ENCODE measurements at regions not wholly inside any gene's neighbourhood (a gene's known extent, or its start where the extent isn't known, plus 50 kb on each side); places are given as distances from the start of the nearest gene placed in this dataset.

- peak; percentile 96 for ATAC-seq
Measured at GRCh38 chr11:128172046-128172878, 415.1 kb downstream of the ETS1 start.

GRCh38 chr11:128171506-128171905 is 415.9 kb downstream of the ETS1 start:
- peak; percentile 18; the same call in 2 of the 3 replicates for ATAC-seq

More at GRCh38 chr11:128172046-128172878, 415.1 kb downstream of the ETS1 start:
- no peak for TF ChIP-seq BACH2 (CRISPR knock-in tag; IDR thresholded peaks at IDR 0.05; ENCODE audit: borderline replicate concordance)
- no peak for TF ChIP-seq ZNF565 (CRISPR knock-in tag; conservative IDR thresholded peaks at IDR 0.05; ENCODE audit: low read depth)
- TF ChIP-seq PATZ1 (CRISPR knock-in tag; IDR thresholded peaks at IDR 0.05; ENCODE audit: borderline replicate concordance): no peak
- no peak for TF ChIP-seq OSR1 (CRISPR knock-in tag; IDR thresholded peaks at IDR 0.05)
- no peak for TF ChIP-seq TCF4 (CRISPR knock-in tag; IDR thresholded peaks at IDR 0.05; ENCODE audit: borderline replicate concordance)
- TF ChIP-seq CREB5 (CRISPR knock-in tag; IDR thresholded peaks at IDR 0.05; ENCODE audit: low read depth): no peak
- no peak for TF ChIP-seq ZNF8 (CRISPR knock-in tag; IDR thresholded peaks at IDR 0.05)
- TF ChIP-seq RARB (CRISPR knock-in tag; IDR thresholded peaks at IDR 0.05): no peak
- TF ChIP-seq ZC3H10 (CRISPR knock-in tag; IDR thresholded peaks at IDR 0.05): no peak
- TF ChIP-seq ESRRG (CRISPR knock-in tag; IDR thresholded peaks at IDR 0.05): no peak

More at GRCh38 chr11:128171506-128171905, 415.9 kb downstream of the ETS1 start:
- TF ChIP-seq GLIS3 (CRISPR knock-in tag; IDR thresholded peaks at IDR 0.05): no peak
- TF ChIP-seq SNAI2 (CRISPR knock-in tag; IDR thresholded peaks at IDR 0.05): no peak
- TF ChIP-seq ZC3H10 (CRISPR knock-in tag; IDR thresholded peaks at IDR 0.05): no peak
- TF ChIP-seq RARB (CRISPR knock-in tag; IDR thresholded peaks at IDR 0.05): no peak
- TF ChIP-seq CSRNP3 (CRISPR knock-in tag; IDR thresholded peaks at IDR 0.05): no peak
- TF ChIP-seq ZNF70 (CRISPR knock-in tag; IDR thresholded peaks at IDR 0.05): no peak
- TF ChIP-seq TCF4 (CRISPR knock-in tag; IDR thresholded peaks at IDR 0.05; ENCODE audit: borderline replicate concordance): no peak
- no peak for TF ChIP-seq POU6F1 (CRISPR knock-in tag; IDR thresholded peaks at IDR 0.05; ENCODE audit: borderline replicate concordance, low read depth)
- no peak for TF ChIP-seq OSR1 (CRISPR knock-in tag; IDR thresholded peaks at IDR 0.05)
- TF ChIP-seq ZNF565 (CRISPR knock-in tag; conservative IDR thresholded peaks at IDR 0.05; ENCODE audit: low read depth): no peak
- TF ChIP-seq TSHZ2 (CRISPR knock-in tag; IDR thresholded peaks at IDR 0.05): no peak
- no peak for TF ChIP-seq TOX (CRISPR knock-in tag; IDR thresholded peaks at IDR 0.05; ENCODE audit: borderline replicate concordance)
- no peak for TF ChIP-seq ARNTL (CRISPR knock-in tag; IDR thresholded peaks at IDR 0.05; ENCODE audit: borderline replicate concordance, low read depth)
- TF ChIP-seq PPARA (CRISPR knock-in tag; IDR thresholded peaks at IDR 0.05; ENCODE audit: borderline replicate concordance): no peak
- TF ChIP-seq ZFP30 (CRISPR knock-in tag; IDR thresholded peaks at IDR 0.05): no peak
- TF ChIP-seq ZNF8 (CRISPR knock-in tag; IDR thresholded peaks at IDR 0.05): no peak
- TF ChIP-seq ZFP3 (CRISPR knock-in tag; IDR thresholded peaks at IDR 0.05): no peak
